Naive B cell (primary cell): ENCODE measurements at regions not wholly inside any gene's neighbourhood (a gene's known extent, or its start where the extent isn't known, plus 50 kb on each side); places are given as distances from the start of the nearest gene placed in this dataset.

Experiments
- ATAC-seq, 2 donors: fragments of 150-1000 bp; cut with Tn5 transposase; 2 replicates each; pipeline ENCODE4 v1.10.0; 2021; ENCODE audit warnings: low read depth in 2 of 2, mild to moderate bottlenecking in 2 of 2, moderate library complexity in 2 of 2
- DNase-seq: peaks from one replicate; pipeline ENCODE4 v3.0.0; 2022
- H3K27ac Mint-ChIP-seq, 6 donors: one replicate each; pipeline ENCODE4 v1.8.0; 2020 to 2022; ENCODE audit warnings: mild to moderate bottlenecking in 6 of 6, mixed read lengths in 6 of 6, moderate library complexity in 5 of 6, inconsistent platforms in 2 of 6
- H3K27me3 Mint-ChIP-seq, 3 donors: one replicate each; pipeline ENCODE4 v1.8.0; 2021 to 2022; ENCODE audit warnings: mixed read lengths in 3 of 3, mild to moderate bottlenecking in 1 of 3
- H3K36me3 Mint-ChIP-seq, 2 donors: one replicate each; pipeline ENCODE4 v1.8.0; 2020 to 2022; ENCODE audit warnings: mixed read lengths in 2 of 2, inconsistent platforms in 1 of 2, mild to moderate bottlenecking in 1 of 2
- H3K4me1 Mint-ChIP-seq, 3 donors: one replicate each; pipeline ENCODE4 v1.8.0; 2020 to 2022; ENCODE audit warnings: mixed read lengths in 3 of 3, inconsistent platforms in 1 of 3, mild to moderate bottlenecking in 1 of 3, moderate library complexity in 1 of 3
- H3K4me3 Mint-ChIP-seq, 8 donors: one replicate each; pipeline ENCODE4 v1.8.0; 2020 to 2022; ENCODE audit warnings: mild to moderate bottlenecking in 8 of 8, mixed read lengths in 8 of 8, moderate library complexity in 8 of 8, inconsistent platforms in 2 of 8
- H3K9me3 Mint-ChIP-seq, 7 donors: one replicate each; pipeline ENCODE4 v1.8.0; 2020 to 2022; ENCODE audit warnings: mixed read lengths in 7 of 7, mild to moderate bottlenecking in 5 of 7, inconsistent platforms in 2 of 7, moderate library complexity in 1 of 7

DNA sequence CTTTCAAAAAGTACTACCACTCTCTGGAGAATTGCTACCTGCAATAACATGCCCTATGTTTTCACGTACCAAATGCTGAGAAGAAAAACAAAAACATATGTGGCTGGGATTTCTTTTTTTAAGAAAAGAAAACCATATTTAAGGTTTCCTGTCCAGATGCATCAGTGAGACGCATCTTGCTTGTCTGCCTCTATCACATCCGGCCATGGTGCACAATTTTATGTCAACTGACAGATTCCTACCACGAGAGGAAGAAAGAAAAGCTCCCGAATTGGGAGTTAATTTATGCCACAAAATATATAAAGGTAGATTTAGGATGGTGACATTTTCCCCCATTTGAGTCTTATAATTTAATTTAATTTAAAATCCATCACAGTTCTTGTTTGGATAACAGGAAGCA, 62.3 kb upstream of the COL24A1 start:
- Mint-ChIP-seq H3K27ac (no peak overlapping the region), H3K9me3 (no peaks in the 10 kb centered on the region), H3K36me3 (no peaks in the 10 kb centered on the region), H3K4me3 (no peak overlapping the region), H3K4me1 (peaks cover 0 to 6% (median 0%) of the 10 kb centered on the region in 3 donors), H3K27me3 (no peaks in the 10 kb centered on the region)
- ATAC-seq (no peak), DNase-seq (no peak)

DNA sequence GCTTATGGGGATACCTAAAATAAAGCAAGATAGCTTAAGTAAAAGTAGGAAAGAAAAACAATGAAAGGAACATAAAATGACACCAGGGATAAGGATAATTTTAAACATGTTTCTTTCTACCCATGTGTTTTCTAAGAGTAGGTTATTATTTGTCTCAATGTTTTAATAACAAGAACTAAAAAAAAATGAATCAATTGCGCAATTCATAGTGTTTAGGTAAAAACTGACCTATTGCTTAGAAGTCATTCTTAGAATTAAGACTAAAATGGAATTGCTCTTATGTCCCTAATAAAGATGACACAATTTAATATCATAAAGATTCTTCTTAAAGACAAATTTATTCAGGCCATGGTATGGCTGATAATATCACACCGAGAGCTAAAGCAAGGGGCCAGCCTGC, 58.0 kb upstream of the COL24A1 start:
- ATAC-seq = no peak
- H3K9me3 Mint-ChIP-seq = no peaks in the 10 kb centered on the region

DNA sequence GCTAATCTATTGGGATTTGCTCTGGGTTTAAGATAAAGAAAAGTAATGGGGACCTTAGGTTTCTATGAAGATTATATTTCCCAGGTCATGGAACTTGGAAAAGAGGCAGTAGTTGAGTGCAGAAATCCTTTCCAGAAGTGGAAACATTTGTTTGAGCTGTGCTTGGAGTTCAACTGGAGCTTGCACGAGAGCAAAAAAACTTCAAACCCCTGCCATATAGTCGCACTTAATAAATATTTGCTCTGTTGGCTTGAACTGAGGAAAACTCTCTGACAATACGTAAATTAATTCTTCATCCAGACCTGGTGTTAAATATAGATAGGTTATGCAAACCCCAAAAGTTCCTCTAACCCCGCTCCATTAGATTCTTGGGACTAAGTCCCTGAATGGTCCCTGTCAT, 52.8 kb upstream of the COL24A1 start:
- Mint-ChIP-seq H3K9me3 (no peaks in the 10 kb centered on the region), H3K27ac (no peak overlapping the region), H3K4me3 (no peak overlapping the region), H3K36me3 (no peaks in the 10 kb centered on the region), H3K4me1 (no peaks in the 10 kb centered on the region), H3K27me3 (no peaks in the 10 kb centered on the region)
- ATAC-seq (no peak), DNase-seq (no peak)

More for the DNA sequence above, 58.0 kb upstream of the COL24A1 start:
- DNase-seq = no peak
- Mint-ChIP-seq H3K36me3 (no peaks in the 10 kb centered on the region), H3K4me3 (no peak overlapping the region), H3K27me3 (no peaks in the 10 kb centered on the region), H3K27ac (no peak overlapping the region), H3K4me1 (peaks cover 0 to 6% (median 0%) of the 10 kb centered on the region in 3 donors)

DNA sequence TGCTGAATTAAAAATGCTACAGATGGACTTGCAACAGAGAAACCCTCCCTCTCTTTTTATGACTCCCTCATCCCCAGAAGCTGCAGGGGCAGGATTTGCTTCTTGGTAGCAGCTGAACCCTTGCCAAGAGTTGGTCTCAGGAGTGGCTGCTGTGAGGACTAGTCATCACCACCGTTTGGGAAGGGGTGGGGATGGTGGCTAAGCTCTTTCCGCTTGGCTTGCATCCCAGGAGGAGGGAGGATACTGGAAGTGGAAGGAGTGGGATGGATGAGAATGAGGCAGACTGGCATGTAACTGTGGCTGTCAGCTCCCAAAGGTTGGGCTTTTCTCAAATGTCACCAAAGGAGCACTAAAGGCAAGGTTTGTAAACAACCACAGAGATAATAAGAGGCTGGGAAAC, 50.8 kb upstream of the COL24A1 start:
- no peak for DNase-seq

More for the DNA sequence above, 50.8 kb upstream of the COL24A1 start:
- no peaks in the 10 kb centered on the region for H3K27me3 Mint-ChIP-seq
- ATAC-seq = no peak
- no peaks in the 10 kb centered on the region for H3K4me1 Mint-ChIP-seq
- H3K9me3 Mint-ChIP-seq = no peaks in the 10 kb centered on the region
- no peak overlapping the region for H3K27ac Mint-ChIP-seq
- H3K4me3 Mint-ChIP-seq = no peak overlapping the region
- H3K36me3 Mint-ChIP-seq = no peaks in the 10 kb centered on the region
